Epithelial cell of proximal tubule (primary cell): ENCODE measurements at regions not wholly inside any gene's neighbourhood (a gene's known extent, or its start where the extent isn't known, plus 50 kb on each side); places are given as distances from the start of the nearest gene placed in this dataset.
"Not testable (repeated sequence)": the region's sequence is repeated elsewhere in the genome, so short reads cannot be mapped to it uniquely, and the experiment has no call there.

Experiments used
- DNase-seq: peaks from one replicate; pipeline ENCODE4 v3.0.0-alpha.2; 2011; ENCODE audit warnings: low read depth
- H3K4me3 ChIP-seq: 2 replicates; pipeline ENCODE4 v1.5.1; 2011; ENCODE audit warnings: low read depth, mild to moderate bottlenecking, low read length
- TF ChIP-seq, protein P1 (sequence below): conservative IDR thresholded peaks from 2 replicates; pipeline ENCODE4 v1.5.1; 2012; ENCODE audit warnings: low read depth, mild to moderate bottlenecking, low read length

- DNase-seq, result no peak
- no peak overlapping the region for H3K4me3 ChIP-seq
- TF ChIP-seq, protein P1, sequence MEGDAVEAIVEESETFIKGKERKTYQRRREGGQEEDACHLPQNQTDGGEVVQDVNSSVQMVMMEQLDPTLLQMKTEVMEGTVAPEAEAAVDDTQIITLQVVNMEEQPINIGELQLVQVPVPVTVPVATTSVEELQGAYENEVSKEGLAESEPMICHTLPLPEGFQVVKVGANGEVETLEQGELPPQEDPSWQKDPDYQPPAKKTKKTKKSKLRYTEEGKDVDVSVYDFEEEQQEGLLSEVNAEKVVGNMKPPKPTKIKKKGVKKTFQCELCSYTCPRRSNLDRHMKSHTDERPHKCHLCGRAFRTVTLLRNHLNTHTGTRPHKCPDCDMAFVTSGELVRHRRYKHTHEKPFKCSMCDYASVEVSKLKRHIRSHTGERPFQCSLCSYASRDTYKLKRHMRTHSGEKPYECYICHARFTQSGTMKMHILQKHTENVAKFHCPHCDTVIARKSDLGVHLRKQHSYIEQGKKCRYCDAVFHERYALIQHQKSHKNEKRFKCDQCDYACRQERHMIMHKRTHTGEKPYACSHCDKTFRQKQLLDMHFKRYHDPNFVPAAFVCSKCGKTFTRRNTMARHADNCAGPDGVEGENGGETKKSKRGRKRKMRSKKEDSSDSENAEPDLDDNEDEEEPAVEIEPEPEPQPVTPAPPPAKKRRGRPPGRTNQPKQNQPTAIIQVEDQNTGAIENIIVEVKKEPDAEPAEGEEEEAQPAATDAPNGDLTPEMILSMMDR, result no peak
These were observed 64.0 kb downstream of the EBNA1BP2 start for GRCh38 chr1:43108080-43108479.

- TF ChIP-seq, protein P1, result no peak
- no peak for DNase-seq
- no peak overlapping the region for H3K4me3 ChIP-seq
These were observed 64.4 kb downstream of the EBNA1BP2 start for GRCh38 chr1:43107664-43108063.

GRCh38 chr1:43104027-43104763 lies 67.9 kb downstream of the EBNA1BP2 start:
- no peak overlapping the region for H3K4me3 ChIP-seq
- DNase-seq, result no peak
- TF ChIP-seq, protein P1, result no peak

DNA sequence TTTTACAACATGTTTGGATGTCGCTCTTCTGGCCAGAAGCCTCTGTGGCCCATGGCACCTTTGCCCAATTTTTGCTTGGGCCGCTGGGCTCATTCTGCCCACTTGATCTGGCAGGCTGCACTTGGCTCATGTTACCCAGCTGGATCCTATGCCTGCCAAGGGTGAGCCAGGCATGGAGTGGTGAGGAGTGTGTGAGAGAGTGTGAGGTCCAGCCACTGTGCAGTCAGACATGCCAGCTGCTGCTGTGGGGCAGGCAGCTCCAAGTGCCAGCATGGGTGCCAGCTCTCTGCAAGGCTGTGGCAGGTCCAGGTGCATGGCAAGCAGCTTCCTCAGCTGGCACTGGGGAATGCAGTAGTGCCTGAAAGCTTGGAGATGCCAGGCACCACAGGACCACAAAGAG lies 71.0 kb downstream of the EBNA1BP2 start:
- TF ChIP-seq, protein P1, result no peak
- H3K4me3 ChIP-seq, result no peak overlapping the region
- no peak for DNase-seq

DNA sequence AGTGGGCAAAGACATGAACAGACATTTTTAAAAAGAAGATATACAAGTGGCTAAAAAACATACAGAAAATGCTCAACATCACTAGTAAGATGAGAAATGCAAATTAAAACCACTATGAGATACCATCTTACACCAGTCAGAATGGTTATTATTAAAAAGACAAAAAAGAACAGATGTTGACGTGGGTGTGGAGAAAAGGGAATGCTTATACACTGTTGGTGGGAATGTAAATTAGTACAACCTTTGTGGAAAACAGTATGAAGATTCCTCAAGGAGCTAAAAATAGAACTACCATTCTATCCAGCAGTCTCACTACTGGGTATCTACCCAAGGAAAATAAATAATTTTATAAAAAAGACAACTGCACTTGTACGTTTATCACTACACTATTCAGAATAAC lies 73.9 kb downstream of the EBNA1BP2 start:
- no peak for DNase-seq
- TF ChIP-seq, protein P1, result no peak

DNA sequence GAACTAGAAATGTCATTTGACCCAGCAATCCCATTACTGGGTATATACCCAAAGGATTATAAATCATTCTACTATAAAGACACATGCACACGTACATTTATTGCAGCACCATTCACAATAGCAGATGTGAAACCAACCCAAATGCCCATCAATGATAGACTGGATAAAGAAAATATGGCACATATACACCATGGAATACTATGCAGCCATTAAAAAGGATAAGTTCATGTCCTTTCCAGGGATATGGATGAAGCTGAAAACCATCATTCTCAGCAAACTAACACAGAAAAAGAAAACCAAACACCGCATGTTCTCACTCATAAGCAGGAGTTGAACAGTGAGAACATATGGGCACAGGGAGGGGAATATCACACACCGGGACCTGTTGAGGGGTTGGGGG lies 75.6 kb downstream of the EBNA1BP2 start:
- not testable (repeated sequence) for H3K4me3 ChIP-seq, DNase-seq

More for the DNA sequence above, 73.9 kb downstream of the EBNA1BP2 start:
- H3K4me3 ChIP-seq, result no peak overlapping the region

GRCh38 chr1:43090812-43091211 lies 81.3 kb downstream of the EBNA1BP2 start:
- DNase-seq, H3K4me3 ChIP-seq: not testable (repeated sequence)

DNA sequence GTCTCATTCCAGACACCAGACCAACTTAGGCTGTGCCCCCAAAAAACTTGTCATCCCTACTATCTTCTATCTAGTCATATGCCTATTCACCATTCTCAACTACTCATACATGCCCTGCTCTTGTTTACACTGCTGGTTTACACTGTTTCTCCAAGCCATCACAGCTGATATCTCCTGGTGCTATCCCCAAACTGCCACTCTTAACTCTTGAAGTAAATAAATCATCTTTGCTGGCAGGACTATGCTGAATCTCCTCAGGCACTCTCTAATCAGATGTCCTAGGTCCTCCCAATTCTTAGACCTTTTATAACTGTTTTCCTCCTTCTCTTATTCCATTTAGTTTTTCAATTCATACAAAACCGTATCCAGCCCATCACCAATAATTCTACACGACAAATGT lies 81.9 kb downstream of the EBNA1BP2 start:
- not testable (repeated sequence) for DNase-seq, H3K4me3 ChIP-seq

GRCh38 chr1:43083375-43083891 lies 88.7 kb downstream of the EBNA1BP2 start:
- no peak for DNase-seq
- TF ChIP-seq, protein P1, result no peak
- no peak overlapping the region for H3K4me3 ChIP-seq
